H9 (cell line): ENCODE measurements at regions not wholly inside any gene's neighbourhood (a gene's known extent, or its start where the extent isn't known, plus 50 kb on each side); places are given as distances from the start of the nearest gene placed in this dataset.

Experiments
- DNase-seq: peaks from one replicate; pipeline ENCODE4 v3.0.0-alpha.2; 2017
- H2AFZ ChIP-seq: one replicate; pipeline ENCODE4 v1.6.1; 2013; ENCODE audit warnings: mild to moderate bottlenecking, low read length, control low read depth, moderate library complexity
- H2AK5ac ChIP-seq: 2 replicates; pipeline ENCODE4 v1.6.1; 2013; ENCODE audit warnings: low read length, control low read depth, mixed read lengths; ENCODE audit not compliant: insufficient read length
- H2BK120ac ChIP-seq: one replicate; pipeline ENCODE4 v1.6.1; 2013; ENCODE audit warnings: low read depth, mild to moderate bottlenecking, low read length, control low read depth, inconsistent platforms; ENCODE audit not compliant: poor library complexity, severe bottlenecking
- H2BK12ac ChIP-seq: 2 replicates; pipeline ENCODE4 v1.6.1; 2013; ENCODE audit warnings: low read length, control low read depth, mixed read lengths, low read depth; ENCODE audit not compliant: insufficient read length
- H2BK15ac ChIP-seq: 2 replicates; pipeline ENCODE4 v1.6.1; 2013; ENCODE audit warnings: low read depth, low read length, control low read depth
- H2BK20ac ChIP-seq: one replicate; pipeline ENCODE4 v1.6.1; 2013; ENCODE audit warnings: low read depth, mild to moderate bottlenecking, low read length, control low read depth, inconsistent platforms; ENCODE audit not compliant: poor library complexity, severe bottlenecking
- H2BK5ac ChIP-seq: 2 replicates; pipeline ENCODE4 v1.6.1; 2013; ENCODE audit warnings: low read length, control low read depth, mixed read lengths; ENCODE audit not compliant: insufficient read length
- H3K14ac ChIP-seq: 2 replicates; pipeline ENCODE4 v1.6.1; 2013; ENCODE audit warnings: low read length, control low read depth; ENCODE audit not compliant: insufficient read depth
- H3K18ac ChIP-seq: 2 replicates; pipeline ENCODE4 v1.6.1; 2013; ENCODE audit warnings: low read depth, mild to moderate bottlenecking, mixed read lengths, low read length, control low read depth; ENCODE audit not compliant: insufficient read length
- H3K23ac ChIP-seq: 2 replicates; pipeline ENCODE4 v1.6.1; 2013; ENCODE audit warnings: low read length, control low read depth, mixed read lengths, low read depth; ENCODE audit not compliant: insufficient read length
- H3K23me2 ChIP-seq: 2 replicates; pipeline ENCODE4 v1.6.1; 2013; ENCODE audit warnings: low read depth, mild to moderate bottlenecking, mixed read lengths, low read length, control low read depth; ENCODE audit not compliant: insufficient read length, poor library complexity, severe bottlenecking
- H3K27ac ChIP-seq: 2 replicates; pipeline ENCODE4 v1.5.1; 2013; ENCODE audit warnings: low read length, control low read depth, mixed read lengths, low read depth; ENCODE audit not compliant: insufficient read length
- H3K27me3 ChIP-seq: 2 replicates; pipeline ENCODE4 v1.6.1; 2013; ENCODE audit warnings: low read length, control low read depth, inconsistent platforms; ENCODE audit not compliant: insufficient read depth
- H3K4ac ChIP-seq: 2 replicates; pipeline ENCODE4 v1.6.1; 2013; ENCODE audit warnings: low read depth, mild to moderate bottlenecking, control low read depth, inconsistent platforms, low read length, moderate library complexity
- H3K4me1 ChIP-seq: 2 replicates; pipeline ENCODE4 v1.6.1; 2013; ENCODE audit warnings: low read length, control low read depth, inconsistent platforms; ENCODE audit not compliant: insufficient read depth
- H3K4me2 ChIP-seq: 2 replicates; pipeline ENCODE4 v1.6.1; 2013; ENCODE audit warnings: low read length, control low read depth, mixed read lengths; ENCODE audit not compliant: insufficient read length, insufficient read depth
- H3K56ac ChIP-seq: 2 replicates; pipeline ENCODE4 v1.6.1; 2013; ENCODE audit warnings: low read depth, mild to moderate bottlenecking, mixed read lengths, low read length, control low read depth; ENCODE audit not compliant: insufficient read length
- H3K79me1 ChIP-seq: 2 replicates; pipeline ENCODE4 v1.6.1; 2013; ENCODE audit warnings: low read depth, mild to moderate bottlenecking, moderate library complexity, low read length, control low read depth, inconsistent platforms; ENCODE audit not compliant: insufficient read depth, poor library complexity, severe bottlenecking
- H3K79me2 ChIP-seq: 2 replicates; pipeline ENCODE4 v1.6.1; 2013; ENCODE audit warnings: low read length, control low read depth, inconsistent platforms; ENCODE audit not compliant: insufficient read depth
- H3K9ac ChIP-seq: 2 replicates; pipeline ENCODE4 v1.6.1; 2013; ENCODE audit warnings: low read length, control low read depth, mixed read lengths; ENCODE audit not compliant: insufficient read length; ENCODE audit errors: extremely low read depth
- H3K9me3 ChIP-seq: one replicate; pipeline ENCODE4 v1.6.1; 2013; ENCODE audit warnings: low read depth, low read length, inconsistent platforms; ENCODE audit not compliant: control insufficient read depth
- H3T11ph ChIP-seq: one replicate; pipeline ENCODE4 v1.6.1; 2013; ENCODE audit warnings: mild to moderate bottlenecking, low read length, control low read depth, inconsistent platforms
- H4K20me1 ChIP-seq: one replicate; pipeline ENCODE4 v1.6.1; 2013; ENCODE audit not compliant: control insufficient read depth, insufficient read length, insufficient read depth
- H4K5ac ChIP-seq: 2 replicates; pipeline ENCODE4 v1.6.1; 2013; ENCODE audit warnings: low read depth, mild to moderate bottlenecking, mixed read lengths, low read length, control low read depth; ENCODE audit not compliant: insufficient read length
- H4K8ac ChIP-seq: replicated peaks from 2 replicates; pipeline ENCODE4 v1.6.1; 2013; ENCODE audit warnings: low read length, control low read depth, mixed read lengths, low read depth; ENCODE audit not compliant: insufficient read length
- H4K91ac ChIP-seq: 2 replicates; pipeline ENCODE4 v1.6.1; 2013; ENCODE audit warnings: low read depth, mild to moderate bottlenecking, moderate library complexity, mixed read lengths, low read length, control low read depth; ENCODE audit not compliant: insufficient read length
- H3K27ac Mint-ChIP-seq, 3 experiments: 2 replicates in 2 of 3; 3 replicates in 1 of 3; pipeline ENCODE4 v1.8.0; 2020 to 2021; ENCODE audit warnings: mixed read lengths in 3 of 3, mild to moderate bottlenecking in 1 of 3, moderate library complexity in 1 of 3
- H3K27me3 Mint-ChIP-seq: 2 replicates; pipeline ENCODE4 v1.8.0; 2021; ENCODE audit warnings: low read depth, mild to moderate bottlenecking, moderate library complexity, mixed read lengths
- H3K36me3 Mint-ChIP-seq, 3 experiments: 2 replicates in 2 of 3; 3 replicates in 1 of 3; pipeline ENCODE4 v1.8.0; 2020 to 2021; ENCODE audit warnings: low read depth in 3 of 3, mixed read lengths in 3 of 3; ENCODE audit not compliant: insufficient read depth in 1 of 3
- H3K4me1 Mint-ChIP-seq, 2 experiments: 2 replicates each; pipeline ENCODE4 v1.8.0; 2020; ENCODE audit warnings: mixed read lengths in 2 of 2
- H3K4me3 Mint-ChIP-seq, 2 experiments: 2 replicates in 1 of 2; 3 replicates in 1 of 2; pipeline ENCODE4 v1.8.0; 2020 to 2021; ENCODE audit warnings: mild to moderate bottlenecking in 2 of 2, mixed read lengths in 2 of 2, moderate library complexity in 1 of 2
- H3K9me3 Mint-ChIP-seq, 2 experiments: 2 replicates in 1 of 2; 3 replicates in 1 of 2; pipeline ENCODE4 v1.8.0; 2020; ENCODE audit warnings: mild to moderate bottlenecking in 2 of 2, mixed read lengths in 2 of 2, moderate library complexity in 1 of 2
- CTCF ChIP-seq: fragments of 200-600 bp; sonication (generic); conservative IDR thresholded peaks from 3 replicates; pipeline ENCODE4 v1.8.0; 2021; ENCODE audit warnings: antibody characterized with exemption, mild to moderate bottlenecking
- WGBS: extraction: QIAGEN DNeasy Blood & Tissue Kit; methylation state at CpG from one replicate; pipeline ENCODE4 v1.1.7; 2013; ENCODE audit warnings: missing lambda C conversion rate, low lambda C conversion rate, mixed read lengths; ENCODE audit not compliant: insufficient read length; ENCODE audit errors: extremely low coverage; 5-methylcytosine and 5-hydroxymethylcytosine counted together

GRCh38 chr10:78980815-78981214 is 88.0 kb upstream of the ZMIZ1 start:
- no peak overlapping the region for H4K91ac ChIP-seq
- H3K4me3 Mint-ChIP-seq, result no peak overlapping the region
- no peaks in the 10 kb centered on the region for H3K79me1 ChIP-seq
- H2AK5ac ChIP-seq, result no peak overlapping the region
- no peak overlapping the region; the same call in 1 of the 2 replicates for H3K14ac ChIP-seq
- H3T11ph ChIP-seq, result no peak overlapping the region
- H3K18ac ChIP-seq, result no peak overlapping the region
- H4K5ac ChIP-seq, result no peak overlapping the region
- H3K9me3 Mint-ChIP-seq, result no peaks in the 10 kb centered on the region
- no peak overlapping the region for H2BK12ac ChIP-seq
- H3K27ac Mint-ChIP-seq, result no peak overlapping the region
- H3K4me1 Mint-ChIP-seq, result peaks cover 32 to 37% of the 10 kb centered on the region in 2 experiments
- DNase-seq, result no peak
- no peaks in the 10 kb centered on the region; a peak in 1 of 7 replicates for H3K36me3 Mint-ChIP-seq
- H3K23ac ChIP-seq, result no peak overlapping the region
- H2BK5ac ChIP-seq, result no peak overlapping the region
- no peak overlapping the region for H2BK120ac ChIP-seq
- no peak overlapping the region for H3K56ac ChIP-seq
- no peaks in the 10 kb centered on the region for H4K20me1 ChIP-seq
- no CpG with 5 or more reads among the region's 5 CpGs for WGBS
- peaks cover 33% of the 10 kb centered on the region for H3K27me3 Mint-ChIP-seq
- H2BK20ac ChIP-seq, result no peak overlapping the region
- no peak overlapping the region for H2BK15ac ChIP-seq
- H3K9ac ChIP-seq, result no peak overlapping the region
- H2AFZ ChIP-seq, result no peak overlapping the region
- peaks cover 7% of the 10 kb centered on the region for H3K4me1 ChIP-seq
- H3K27ac ChIP-seq, result no peak overlapping the region
- no peak overlapping the region for H3K4ac ChIP-seq
- no peaks in the 10 kb centered on the region for H3K27me3 ChIP-seq
- no peaks in the 10 kb centered on the region for H3K23me2 ChIP-seq
- H3K79me2 ChIP-seq, result no peaks in the 10 kb centered on the region
- no peak for TF ChIP-seq CTCF
- no peak overlapping the region for H4K8ac ChIP-seq
- H3K9me3 ChIP-seq, result no peaks in the 10 kb centered on the region
- no peak overlapping the region for H3K4me2 ChIP-seq
